Thoracic aorta (tissue), 2 donors: ENCODE measurements at regions not wholly inside any gene's neighbourhood (a gene's known extent, or its start where the extent isn't known, plus 50 kb on each side); places are given as distances from the start of the nearest gene placed in this dataset.

Source experiments
- ATAC-seq: fragments of 150-250 bp; one replicate; pipeline ENCODE4 v1.8.0; 2017; ENCODE audit warnings: low read depth; ENCODE audit not compliant: insufficient number of reproducible peaks, low FRiP score
- DNase-seq: peaks from one replicate; pipeline ENCODE4 v3.0.0-alpha.2; 2020; ENCODE audit warnings: low spot score
- H3K27ac ChIP-seq, 2 donors: fragments of 200-600 bp; sonication (generic); 1 replicate in 1 of 2; 2 replicates in 1 of 2; pipeline ENCODE4 v1.5.1; 2016; ENCODE audit warnings: mild to moderate bottlenecking in 2 of 2, moderate library complexity in 2 of 2
- H3K27me3 ChIP-seq: fragments of 200-600 bp; sonication (generic); replicated peaks from 2 replicates; pipeline ENCODE4 v1.6.0; 2016; ENCODE audit warnings: mild to moderate bottlenecking; ENCODE audit not compliant: insufficient read depth
- H3K36me3 ChIP-seq: fragments of 200-600 bp; sonication (generic); one replicate; pipeline ENCODE4 v1.5.1; 2016
- H3K4me1 ChIP-seq, 2 donors: fragments of 200-600 bp; sonication (generic); 1 replicate in 1 of 2; 2 replicates in 1 of 2; pipeline versions ENCODE4 v1.5.1 to v1.6.0; 2016; ENCODE audit warnings: low read depth in 2 of 2, mild to moderate bottlenecking in 1 of 2; ENCODE audit not compliant: control insufficient read depth in 1 of 2
- H3K4me3 ChIP-seq: fragments of 200-600 bp; sonication (generic); 2 replicates; pipeline ENCODE4 v1.5.1; 2016; ENCODE audit warnings: mild to moderate bottlenecking
- H3K9me3 ChIP-seq: fragments of 200-600 bp; sonication (generic); 2 replicates; pipeline ENCODE4 v1.5.1; 2016
- TF ChIP-seq, protein P1 (sequence below): fragments of 200-600 bp; sonication (generic); IDR thresholded peaks from one replicate; pipeline ENCODE4 v1.5.1; 2019; ENCODE audit warnings: antibody characterized with exemption

DNA sequence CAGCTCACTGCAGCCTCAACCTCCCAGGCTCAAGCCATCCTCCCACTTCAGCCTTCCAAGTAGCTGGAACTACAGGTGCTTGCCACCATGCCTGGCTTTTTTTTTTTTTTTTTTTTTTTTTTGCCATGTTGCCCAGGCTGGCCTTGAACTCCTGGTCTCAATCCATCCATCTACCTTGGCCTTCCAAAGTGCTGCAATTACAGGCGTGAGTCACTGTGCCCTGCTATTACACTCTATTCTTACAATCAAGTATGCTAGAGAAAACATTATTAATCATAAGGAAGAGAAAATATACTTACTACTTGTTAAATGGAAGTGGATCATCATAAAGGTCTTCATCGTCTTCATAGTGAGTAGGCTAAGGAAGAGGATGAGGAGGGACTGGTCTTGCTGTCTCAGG lies 93.3 kb upstream of the DOCK9 start:
- DNase-seq = no peak
- TF ChIP-seq, protein P1, sequence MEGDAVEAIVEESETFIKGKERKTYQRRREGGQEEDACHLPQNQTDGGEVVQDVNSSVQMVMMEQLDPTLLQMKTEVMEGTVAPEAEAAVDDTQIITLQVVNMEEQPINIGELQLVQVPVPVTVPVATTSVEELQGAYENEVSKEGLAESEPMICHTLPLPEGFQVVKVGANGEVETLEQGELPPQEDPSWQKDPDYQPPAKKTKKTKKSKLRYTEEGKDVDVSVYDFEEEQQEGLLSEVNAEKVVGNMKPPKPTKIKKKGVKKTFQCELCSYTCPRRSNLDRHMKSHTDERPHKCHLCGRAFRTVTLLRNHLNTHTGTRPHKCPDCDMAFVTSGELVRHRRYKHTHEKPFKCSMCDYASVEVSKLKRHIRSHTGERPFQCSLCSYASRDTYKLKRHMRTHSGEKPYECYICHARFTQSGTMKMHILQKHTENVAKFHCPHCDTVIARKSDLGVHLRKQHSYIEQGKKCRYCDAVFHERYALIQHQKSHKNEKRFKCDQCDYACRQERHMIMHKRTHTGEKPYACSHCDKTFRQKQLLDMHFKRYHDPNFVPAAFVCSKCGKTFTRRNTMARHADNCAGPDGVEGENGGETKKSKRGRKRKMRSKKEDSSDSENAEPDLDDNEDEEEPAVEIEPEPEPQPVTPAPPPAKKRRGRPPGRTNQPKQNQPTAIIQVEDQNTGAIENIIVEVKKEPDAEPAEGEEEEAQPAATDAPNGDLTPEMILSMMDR = no peak
- no peak overlapping the region for H3K27ac ChIP-seq
- H3K4me1 ChIP-seq = peaks cover 0 to 5% of the 10 kb centered on the region in 2 donors
- H3K4me3 ChIP-seq = no peak overlapping the region
- no peaks in the 10 kb centered on the region for H3K9me3 ChIP-seq
- ATAC-seq = no peak
- no peaks in the 10 kb centered on the region for H3K27me3 ChIP-seq
- no peaks in the 10 kb centered on the region for H3K36me3 ChIP-seq

DNA sequence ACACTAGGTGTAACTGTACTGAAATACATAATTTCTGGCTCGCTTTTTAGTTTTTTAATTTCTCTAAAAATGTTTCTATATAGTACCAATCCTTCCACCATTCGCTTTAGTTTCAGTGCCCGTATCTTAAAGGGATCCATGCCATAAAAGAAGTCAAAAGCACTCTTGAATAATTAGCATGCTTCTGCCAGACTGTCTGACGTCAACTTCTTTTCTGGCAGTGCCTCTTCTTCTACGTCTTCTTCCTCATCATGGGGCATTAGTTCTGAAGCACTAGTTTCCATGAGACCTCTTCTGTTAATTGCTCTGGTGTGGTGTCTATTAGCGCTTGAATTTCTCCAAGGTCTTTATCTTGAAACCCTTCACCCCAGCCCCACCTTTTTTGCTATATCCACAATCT lies 93.8 kb upstream of the DOCK9 start:
- H3K9me3 ChIP-seq = no peaks in the 10 kb centered on the region
- ATAC-seq (no peak), DNase-seq (no peak)
- no peaks in the 10 kb centered on the region for H3K27me3 ChIP-seq
- H3K27ac ChIP-seq = no peak overlapping the region
- TF ChIP-seq, protein P1 = no peak
- peaks cover 0 to 5% of the 10 kb centered on the region in 2 donors for H3K4me1 ChIP-seq
- no peaks in the 10 kb centered on the region for H3K36me3 ChIP-seq
- H3K4me3 ChIP-seq = no peak overlapping the region

DNA sequence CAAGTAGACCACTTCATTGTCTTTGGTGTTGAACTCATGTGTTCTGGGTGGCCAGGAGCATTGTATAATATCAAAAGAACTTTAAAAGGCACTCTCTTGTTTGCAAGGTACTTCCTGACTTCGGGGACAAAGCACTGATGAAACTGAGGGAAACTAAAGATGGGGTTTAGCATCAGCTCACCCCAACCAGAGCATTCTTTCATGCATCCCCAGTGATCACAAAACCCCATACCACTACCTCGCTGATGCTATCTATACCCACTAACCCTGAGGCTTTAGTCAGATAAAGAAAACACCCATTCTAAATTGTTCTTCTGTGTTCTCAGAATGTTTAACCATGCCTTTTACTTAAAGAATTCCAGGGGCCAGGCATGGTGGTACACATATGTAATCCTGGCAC lies 94.5 kb upstream of the DOCK9 start:
- ATAC-seq = no peak
- no peak for DNase-seq
- TF ChIP-seq, protein P1 = no peak
- Histone ChIP-seq H3K27me3 (no peaks in the 10 kb centered on the region), H3K4me3 (no peak overlapping the region), H3K27ac (no peak overlapping the region), H3K4me1 (peaks cover 0 to 2% of the 10 kb centered on the region in 2 donors), H3K36me3 (no peaks in the 10 kb centered on the region), H3K9me3 (no peaks in the 10 kb centered on the region)

DNA sequence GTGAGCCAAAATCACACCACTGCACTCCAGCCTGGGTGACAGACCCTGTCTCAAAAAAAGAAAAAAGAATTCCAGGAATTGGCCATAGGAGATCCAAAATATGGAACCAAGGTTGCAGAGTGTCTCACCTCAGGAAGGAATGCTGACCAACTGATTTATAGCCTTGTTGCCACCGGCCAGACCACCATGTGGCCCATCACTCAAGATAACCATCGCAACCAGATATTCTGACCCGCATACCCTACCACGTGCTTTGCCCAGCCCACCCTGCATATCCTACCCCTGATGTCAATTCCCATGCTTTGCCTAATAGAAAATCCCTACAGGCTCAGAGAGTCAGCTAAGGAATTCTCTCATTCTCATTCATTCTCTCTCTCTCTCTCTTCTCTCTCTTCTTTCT lies 95.1 kb upstream of the DOCK9 start:
- TF ChIP-seq, protein P1 = no peak
- no peaks in the 10 kb centered on the region for H3K27me3 ChIP-seq
- H3K36me3 ChIP-seq = no peaks in the 10 kb centered on the region
- DNase-seq = no peak
- no peaks in the 10 kb centered on the region for H3K9me3 ChIP-seq
- H3K4me1 ChIP-seq = no peaks in the 10 kb centered on the region
- no peak overlapping the region for H3K4me3 ChIP-seq
- ATAC-seq = no peak
- no peak overlapping the region for H3K27ac ChIP-seq

DNA sequence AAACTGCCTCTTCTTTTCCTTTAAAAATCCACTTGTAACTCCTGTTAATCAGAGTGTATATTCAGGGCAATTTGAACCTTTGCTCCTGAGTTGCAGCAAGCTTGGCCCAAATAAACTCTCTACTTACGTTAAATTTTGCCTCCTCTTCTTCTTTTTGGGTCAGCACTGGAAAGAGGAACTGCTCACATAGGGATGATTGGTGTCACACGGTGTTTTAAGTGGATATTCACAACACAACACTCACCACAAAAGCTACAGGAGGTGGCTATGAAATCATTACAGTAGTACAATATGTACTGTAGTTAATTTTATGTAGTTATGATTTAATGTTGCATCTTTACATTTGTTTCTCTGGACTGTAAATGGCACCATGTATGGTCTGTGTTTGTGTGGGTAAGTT lies 96.8 kb upstream of the DOCK9 start:
- TF ChIP-seq, protein P1 = no peak
- no peak for DNase-seq
- Histone ChIP-seq H3K4me3 (no peak overlapping the region), H3K27ac (no peak overlapping the region), H3K27me3 (no peaks in the 10 kb centered on the region), H3K4me1 (no peaks in the 10 kb centered on the region), H3K36me3 (no peaks in the 10 kb centered on the region), H3K9me3 (no peaks in the 10 kb centered on the region)
- ATAC-seq = no peak
